Astrocyte (in vitro differentiated cells and primary cell): ENCODE measurements at regions not wholly inside any gene's neighbourhood (a gene's known extent, or its start where the extent isn't known, plus 50 kb on each side); places are given as distances from the start of the nearest gene placed in this dataset.

Source experiments
- CTCF ChIP-seq: IDR thresholded peaks from 2 replicates; pipeline ENCODE4 v1.5.1; 2011; ENCODE audit warnings: low read depth, mild to moderate bottlenecking, inconsistent platforms, low read length, moderate library complexity; ENCODE audit not compliant: insufficient read depth
- EZH2 ChIP-seq: IDR thresholded peaks from 2 replicates; pipeline ENCODE4 v1.6.1; 2012; ENCODE audit warnings: mild to moderate bottlenecking, low read length, inconsistent platforms; ENCODE audit not compliant: insufficient read depth

- TF ChIP-seq EZH2 (no peak), CTCF (no peak)
These were observed 60.2 kb upstream of the HS3ST1 start for GRCh38 chr4:11488657-11489452.
